Caco-2 (cell line): ENCODE measurements at regions not wholly inside any gene's neighbourhood (a gene's known extent, or its start where the extent isn't known, plus 50 kb on each side); places are given as distances from the start of the nearest gene placed in this dataset.

Experiments
- BruUV-seq: library from RNA; stranded (reverse); fragments of 400-500 nt; replicated peaks from 2 replicates; lab custom pipeline; 2021; lab: Mats Ljungman, UMichigan
- CTCF ChIA-PET: fragments of 300-600 bp; sonication (Branson Sonifier 250); formaldehyde crosslinking; loops from one replicate; lab custom pipeline; 2022; ENCODE audit warnings: antibody characterized with exemption; lab: Charles Lee
- POLR2A ChIA-PET: fragments of 300-600 bp; sonication (Branson Sonifier 250); formaldehyde crosslinking; loops from one replicate; lab custom pipeline; 2022; ENCODE audit warnings: antibody characterized with exemption; lab: Charles Lee
- DNase-seq, 2 experiments: peaks; one replicate each; pipeline versions ENCODE4 v3.0.0 to v3.0.0-alpha.2; 2020 to 2022
- H3K27me3 ChIP-seq: replicated peaks from 2 replicates; pipeline ENCODE4 v1.6.0; 2011; ENCODE audit warnings: low read length; ENCODE audit not compliant: control insufficient read depth, insufficient read depth
- H3K36me3 ChIP-seq: 2 replicates; pipeline ENCODE4 v1.5.1; 2011; ENCODE audit warnings: low read length; ENCODE audit not compliant: control insufficient read depth, insufficient read depth
- H3K4me1 ChIP-seq: fragments of 250-450 bp; sonication (Bioruptor Pico); 2 replicates; pipeline ENCODE4 v1.5.1; 2020; ENCODE audit warnings: mild to moderate bottlenecking
- H3K4me3 ChIP-seq: 2 replicates; pipeline ENCODE4 v1.5.1; 2011; ENCODE audit warnings: low read depth, mild to moderate bottlenecking, control low read depth, low read length
- H3K9me3 ChIP-seq: fragments of 250-450 bp; sonication (Bioruptor Pico); 2 replicates; pipeline ENCODE4 v1.5.1; 2020; ENCODE audit warnings: mild to moderate bottlenecking, moderate library complexity
- H3K27ac Mint-ChIP-seq: one replicate; pipeline ENCODE4 v1.8.0; 2022; ENCODE audit warnings: mixed read lengths; ENCODE audit not compliant: unreplicated experiment
- H3K27me3 Mint-ChIP-seq: one replicate; pipeline ENCODE4 v1.8.0; 2022; ENCODE audit warnings: mixed read lengths; ENCODE audit not compliant: insufficient read depth, unreplicated experiment
- H3K36me3 Mint-ChIP-seq: one replicate; pipeline ENCODE4 v1.8.0; 2022; ENCODE audit warnings: mild to moderate bottlenecking, mixed read lengths; ENCODE audit not compliant: insufficient read depth, unreplicated experiment
- H3K4me1 Mint-ChIP-seq: one replicate; pipeline ENCODE4 v1.8.0; 2022; ENCODE audit warnings: low read depth, mixed read lengths; ENCODE audit not compliant: unreplicated experiment
- H3K4me3 Mint-ChIP-seq: one replicate; pipeline ENCODE4 v1.8.0; 2022; ENCODE audit warnings: mild to moderate bottlenecking, moderate library complexity, mixed read lengths; ENCODE audit not compliant: unreplicated experiment
- H3K9me3 Mint-ChIP-seq: one replicate; pipeline ENCODE4 v1.8.0; 2022; ENCODE audit warnings: mixed read lengths; ENCODE audit not compliant: unreplicated experiment
- intact Hi-C: fragments of 100-400 bp; cut with micrococcal nuclease; formaldehyde crosslinking; loops from one replicate; pipeline ENCODE4 v1.10.0; 2022; ENCODE audit not compliant: unreplicated experiment
- TF ChIP-seq, protein P1 (sequence below), 2 experiments: fragments of 200-600 bp in 1 of 2; IDR thresholded peaks; 1 replicate in 1 of 2; 2 replicates in 1 of 2; pipeline versions ENCODE4 v1.5.1 to v1.8.0; 2011 to 2022; ENCODE audit warnings: antibody characterized with exemption in 1 of 2, control low read depth in 1 of 2, inconsistent platforms in 1 of 2, low read depth in 1 of 2, low read length in 1 of 2, mild to moderate bottlenecking in 1 of 2, moderate library complexity in 1 of 2; ENCODE audit not compliant: insufficient read depth in 1 of 2, severe bottlenecking in 1 of 2, unreplicated experiment in 1 of 2

DNA sequence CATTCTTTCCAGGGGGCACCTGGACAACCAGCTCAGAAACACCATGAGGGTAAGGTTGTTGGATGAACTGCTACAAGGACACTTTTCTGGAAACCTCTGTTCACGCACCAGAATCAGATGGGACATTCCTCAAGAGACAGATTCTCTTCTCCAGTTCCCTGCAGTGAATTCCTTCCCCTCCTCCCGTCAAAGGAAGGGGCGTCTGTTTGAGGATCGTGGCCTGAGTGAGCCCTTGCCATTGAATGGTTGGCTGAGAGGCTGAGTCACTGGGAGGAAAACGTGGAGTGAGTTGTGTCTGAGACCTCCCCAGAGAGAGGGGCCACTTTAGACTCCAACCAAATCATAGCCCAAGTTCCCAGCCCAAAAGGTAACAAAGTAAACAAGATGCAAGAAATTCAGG is 79.4 kb upstream of the ZNF507 start:
- Mint-ChIP-seq H3K4me1 (no peaks in the 10 kb centered on the region), H3K27ac (no peak overlapping the region), H3K27me3 (peaks cover 20% of the 10 kb centered on the region), H3K9me3 (no peaks in the 10 kb centered on the region), H3K36me3 (no peaks in the 10 kb centered on the region), H3K4me3 (no peak overlapping the region)
- Histone ChIP-seq H3K9me3 (no peaks in the 10 kb centered on the region), H3K27me3 (no peaks in the 10 kb centered on the region), H3K4me1 (no peaks in the 10 kb centered on the region), H3K4me3 (no peak overlapping the region), H3K36me3 (no peaks in the 10 kb centered on the region)
- TF ChIP-seq, protein P1, sequence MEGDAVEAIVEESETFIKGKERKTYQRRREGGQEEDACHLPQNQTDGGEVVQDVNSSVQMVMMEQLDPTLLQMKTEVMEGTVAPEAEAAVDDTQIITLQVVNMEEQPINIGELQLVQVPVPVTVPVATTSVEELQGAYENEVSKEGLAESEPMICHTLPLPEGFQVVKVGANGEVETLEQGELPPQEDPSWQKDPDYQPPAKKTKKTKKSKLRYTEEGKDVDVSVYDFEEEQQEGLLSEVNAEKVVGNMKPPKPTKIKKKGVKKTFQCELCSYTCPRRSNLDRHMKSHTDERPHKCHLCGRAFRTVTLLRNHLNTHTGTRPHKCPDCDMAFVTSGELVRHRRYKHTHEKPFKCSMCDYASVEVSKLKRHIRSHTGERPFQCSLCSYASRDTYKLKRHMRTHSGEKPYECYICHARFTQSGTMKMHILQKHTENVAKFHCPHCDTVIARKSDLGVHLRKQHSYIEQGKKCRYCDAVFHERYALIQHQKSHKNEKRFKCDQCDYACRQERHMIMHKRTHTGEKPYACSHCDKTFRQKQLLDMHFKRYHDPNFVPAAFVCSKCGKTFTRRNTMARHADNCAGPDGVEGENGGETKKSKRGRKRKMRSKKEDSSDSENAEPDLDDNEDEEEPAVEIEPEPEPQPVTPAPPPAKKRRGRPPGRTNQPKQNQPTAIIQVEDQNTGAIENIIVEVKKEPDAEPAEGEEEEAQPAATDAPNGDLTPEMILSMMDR (IDR thresholded peaks at IDR 0.05; ENCODE audit: insufficient read depth in 1 of 2, low read depth in 1 of 2, low read length in 1 of 2, severe bottlenecking in 1 of 2, unreplicated experiment in 1 of 2), result no peak
- no peak for DNase-seq
- ChIA-PET POLR2A (no interaction called here), CTCF (no interaction called here)
- intact Hi-C loops, result no loop called here
- no TSS peak for BruUV-seq

DNA sequence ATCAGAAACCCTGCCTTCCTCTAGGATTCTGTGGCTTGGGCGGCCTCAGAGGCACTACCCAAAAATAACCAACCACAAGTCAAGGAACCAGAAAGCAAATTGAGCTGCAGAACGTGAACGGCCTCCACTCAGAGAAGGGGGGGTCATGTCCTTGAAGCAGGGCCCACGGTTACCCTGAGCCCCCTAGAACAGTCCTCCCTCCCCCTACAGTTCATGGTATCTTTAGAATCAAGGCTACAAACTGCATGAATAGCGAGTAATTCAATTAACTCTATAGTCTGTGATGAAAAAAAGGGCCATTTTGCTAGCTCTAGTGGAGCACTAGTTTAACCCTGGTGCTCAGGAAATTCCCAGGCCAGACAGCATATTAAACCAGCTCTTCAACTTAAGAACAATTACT is 79.0 kb upstream of the ZNF507 start:
- H3K9me3 ChIP-seq, result no peaks in the 10 kb centered on the region
- intact Hi-C loops, result no loop called here
- no peak overlapping the region for H3K4me3 Mint-ChIP-seq
- POLR2A ChIA-PET, result no interaction called here
- CTCF ChIA-PET, result no interaction called here
- no peaks in the 10 kb centered on the region for H3K36me3 Mint-ChIP-seq
- H3K27me3 ChIP-seq, result no peaks in the 10 kb centered on the region
- no peak overlapping the region for H3K27ac Mint-ChIP-seq
- H3K9me3 Mint-ChIP-seq, result no peaks in the 10 kb centered on the region
- BruUV-seq, result no TSS peak
- TF ChIP-seq, protein P1 (IDR thresholded peaks at IDR 0.05; ENCODE audit: insufficient read depth in 1 of 2, low read depth in 1 of 2, low read length in 1 of 2, severe bottlenecking in 1 of 2, unreplicated experiment in 1 of 2), result no peak
- no peak for DNase-seq
- no peaks in the 10 kb centered on the region for H3K4me1 ChIP-seq
- H3K27me3 Mint-ChIP-seq, result peaks cover 20% of the 10 kb centered on the region
- no peaks in the 10 kb centered on the region for H3K36me3 ChIP-seq
- H3K4me3 ChIP-seq, result no peak overlapping the region
- H3K4me1 Mint-ChIP-seq, result no peaks in the 10 kb centered on the region

DNA sequence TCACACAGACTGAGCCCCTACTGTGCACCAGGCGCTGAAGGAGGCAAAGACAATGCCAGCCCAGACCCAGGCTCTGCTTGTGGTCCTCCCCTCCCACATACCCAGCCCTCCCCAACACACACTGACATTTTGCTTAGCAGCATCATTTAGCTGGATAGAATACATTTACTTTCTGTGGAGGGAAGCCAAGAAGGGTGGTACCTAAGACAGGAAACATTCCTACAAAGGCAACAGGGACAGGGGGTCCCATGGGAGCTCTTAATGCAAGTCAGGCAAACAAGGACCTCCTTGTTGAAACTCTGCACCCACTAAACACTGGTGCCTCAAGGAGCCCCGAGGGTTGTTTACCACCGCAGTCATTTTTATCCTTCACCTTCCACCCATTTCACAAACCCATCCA is 77.0 kb upstream of the ZNF507 start:
- Mint-ChIP-seq H3K4me3 (no peak overlapping the region), H3K27me3 (peaks cover 24% of the 10 kb centered on the region), H3K9me3 (no peaks in the 10 kb centered on the region), H3K4me1 (no peaks in the 10 kb centered on the region), H3K27ac (no peak overlapping the region), H3K36me3 (no peaks in the 10 kb centered on the region)
- TF ChIP-seq, protein P1 (IDR thresholded peaks at IDR 0.05; ENCODE audit: insufficient read depth in 1 of 2, low read depth in 1 of 2, low read length in 1 of 2, severe bottlenecking in 1 of 2, unreplicated experiment in 1 of 2), result no peak
- no peaks in the 10 kb centered on the region for H3K27me3 ChIP-seq
- no peaks in the 10 kb centered on the region for H3K36me3 ChIP-seq
- no peak for DNase-seq
- no TSS peak for BruUV-seq
- no peak overlapping the region for H3K4me3 ChIP-seq
- POLR2A ChIA-PET, result no interaction called here
- H3K4me1 ChIP-seq, result no peaks in the 10 kb centered on the region
- intact Hi-C loops, result no loop called here
- CTCF ChIA-PET, result interaction anchor here (0.6 kb wide), 1 partner anchor 193 kb away, joined by 5 read pairs; no protein-coding TSS in a partner anchor
- H3K9me3 ChIP-seq, result no peaks in the 10 kb centered on the region
